Spleen (tissue), 3 donors: ENCODE measurements at regions not wholly inside any gene's neighbourhood (a gene's known extent, or its start where the extent isn't known, plus 50 kb on each side); places are given as distances from the start of the nearest gene placed in this dataset.

Experiments used
- POLR2A ChIP-seq, 3 donors: fragments of 450-650 bp; IDR thresholded peaks; one replicate each; pipeline ENCODE4 v1.5.1; 2017; ENCODE audit warnings: antibody characterized with exemption in 3 of 3, mild to moderate bottlenecking in 1 of 3
- POLR2AphosphoS5 ChIP-seq, 3 donors: sonication (generic); formaldehyde crosslinking; IDR thresholded peaks; one replicate each; pipeline ENCODE4 v1.5.1; 2017; ENCODE audit warnings: antibody characterized with exemption in 3 of 3

DNA sequence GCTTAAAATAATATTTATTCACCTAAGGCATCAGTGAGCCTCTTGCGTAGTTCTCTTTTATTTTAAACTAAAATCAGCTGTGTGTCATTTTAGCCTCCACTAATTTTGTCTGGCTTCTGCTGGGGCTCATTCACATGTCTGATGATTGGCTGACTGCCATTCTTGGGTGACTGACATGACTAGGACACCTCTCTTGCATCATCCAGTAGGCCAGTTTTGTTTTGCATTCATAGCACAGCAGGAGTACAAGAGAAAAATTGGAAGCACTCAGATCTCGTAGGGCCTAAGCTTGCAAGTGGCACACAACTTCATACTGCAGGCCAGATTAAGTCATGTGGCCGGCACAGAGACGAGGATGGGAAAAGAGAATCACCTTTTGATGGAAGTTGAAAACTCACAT is 1226.5 kb downstream of the GALC start:
- TF ChIP-seq POLR2AphosphoS5 (IDR thresholded peaks at IDR 0.05) = no peak
- no peak for TF ChIP-seq POLR2A (IDR thresholded peaks at IDR 0.05)
